KBM-7 (cell line): ENCODE measurements at regions not wholly inside any gene's neighbourhood (a gene's known extent, or its start where the extent isn't known, plus 50 kb on each side); places are given as distances from the start of the nearest gene placed in this dataset.
A peak's percentile ranks its signal among the peaks of the same experiment; 100 is the strongest.

Source experiments
- DNase-seq: peaks from one replicate; pipeline ENCODE4 v3.0.0-alpha.2; 2015
- in situ Hi-C: fragments of 300-500 bp; cut with MboI; formaldehyde crosslinking; loops from 2 replicates; pipeline ENCODE4 v1.14.3; 2020; ENCODE audit warnings: low sequenced_read_pairs, low pct_unique_long_range_greater_than_20kb, mixed read lengths

DNA sequence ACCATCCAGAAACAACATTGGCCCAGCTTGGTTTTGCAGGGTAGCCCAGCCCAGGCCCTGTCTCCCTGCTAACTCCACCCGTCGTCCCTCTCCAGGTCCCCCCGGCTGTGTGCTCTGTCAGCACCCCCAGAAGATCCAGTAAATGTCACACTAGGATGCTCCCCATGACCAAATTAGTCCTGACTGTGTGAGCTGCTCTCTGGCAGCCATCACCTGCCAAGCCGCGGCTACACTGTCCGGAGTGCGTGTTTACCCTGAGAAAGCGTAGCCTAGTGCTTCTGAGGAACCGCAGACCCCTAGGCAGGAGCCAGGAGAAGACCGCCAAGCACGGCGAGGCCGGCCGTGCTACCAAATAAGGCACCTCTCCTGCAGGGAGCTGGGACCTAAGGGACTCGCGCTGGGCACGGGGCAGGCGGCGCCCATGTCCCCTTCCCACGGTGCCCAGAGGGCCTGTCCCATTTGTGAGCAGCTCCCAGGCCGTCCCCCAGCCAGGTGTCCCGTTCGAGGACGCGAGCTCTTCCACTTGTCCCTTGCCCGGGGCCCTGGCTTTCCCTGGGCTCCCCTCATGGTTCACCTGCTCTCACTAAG, 849.9 kb downstream of the RNF144A start:
- in situ Hi-C loops = no loop called here
- DNase-seq = no peak

DNA sequence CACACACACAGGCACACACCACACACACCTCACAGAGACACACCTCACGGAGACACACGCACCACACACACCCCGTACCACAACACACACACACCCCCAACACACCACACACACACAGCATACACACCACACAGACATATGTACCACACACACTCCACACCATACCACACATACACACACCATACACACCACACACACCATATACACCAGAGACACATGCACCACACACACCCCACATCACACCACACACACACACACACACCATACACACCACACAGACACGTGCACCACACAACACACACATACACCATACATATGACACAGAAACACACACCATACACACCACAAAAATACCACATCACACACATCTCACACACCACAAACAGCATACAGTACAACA, 850.7 kb downstream of the RNF144A start:
- in situ Hi-C loops = no loop called here
- DNase-seq = no peak

DNA sequence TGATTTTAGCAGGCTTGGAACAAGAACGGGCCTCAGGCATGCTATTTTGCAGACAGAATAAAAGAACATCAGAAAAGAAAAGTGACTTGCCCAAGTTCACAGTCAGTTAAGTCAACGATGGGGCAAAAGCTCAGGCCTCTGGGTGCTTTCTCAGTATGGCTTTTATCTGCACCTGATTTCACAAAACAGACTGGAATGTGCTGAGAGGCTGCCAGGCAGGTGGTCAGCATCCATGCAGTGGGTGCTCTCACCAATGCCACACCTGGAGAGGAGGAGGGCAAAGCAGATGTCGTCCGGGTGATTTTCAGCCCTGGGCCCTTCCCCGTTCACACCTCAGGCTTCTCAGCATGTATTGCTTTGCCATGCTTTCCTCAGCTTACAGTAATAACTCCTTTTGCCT, 854.6 kb downstream of the RNF144A start:
- in situ Hi-C loops = no loop called here

DNA sequence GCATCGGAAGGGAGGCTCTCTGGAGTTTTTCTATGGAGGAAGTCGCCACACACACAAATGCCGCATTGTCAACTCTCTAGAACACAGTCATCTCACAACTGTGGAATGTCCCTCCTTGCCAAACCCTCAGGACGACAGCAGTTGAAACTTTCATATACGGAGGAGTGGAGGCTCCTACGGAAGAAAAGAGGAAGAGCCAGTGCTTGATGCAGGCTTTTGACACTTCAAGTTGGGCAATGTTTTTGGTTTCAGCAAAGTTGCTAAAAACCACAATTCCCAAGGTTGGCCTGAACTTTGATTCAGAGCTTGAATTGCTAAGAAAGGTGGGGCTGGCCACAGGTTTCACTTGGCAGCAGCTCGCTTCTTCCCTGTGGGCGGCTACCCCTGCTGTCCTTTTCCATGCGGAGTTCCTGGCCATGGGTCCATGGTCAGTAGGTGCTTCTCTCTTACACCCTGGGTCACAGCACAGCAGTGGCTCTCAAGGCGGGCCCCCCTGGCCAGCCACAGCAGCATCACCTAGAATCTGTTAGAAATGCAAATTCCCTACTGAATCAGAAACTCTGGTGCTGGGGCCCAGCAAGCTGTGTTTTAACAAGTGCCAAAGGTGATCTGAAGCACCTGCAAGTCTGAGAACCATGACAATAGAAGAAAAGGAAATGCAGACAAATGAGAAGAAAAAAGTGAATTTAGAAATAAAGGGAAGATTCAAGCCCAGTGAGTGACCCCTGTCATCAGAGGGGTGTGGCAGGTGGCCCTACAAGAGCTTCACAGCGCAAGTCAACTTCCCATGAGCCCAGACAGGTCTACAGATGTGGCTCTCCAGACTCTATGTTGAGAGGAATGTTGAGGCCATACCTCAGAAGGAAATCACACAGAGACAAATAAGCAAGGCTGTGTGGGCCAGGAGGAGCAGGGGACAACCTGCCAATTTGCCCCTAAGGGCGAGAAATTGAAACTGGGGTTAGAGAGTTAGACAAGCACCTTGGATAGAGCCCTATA, 856.4 kb downstream of the RNF144A start:
- peak; percentile 80 for DNase-seq
- in situ Hi-C loops = no loop called here

More for the DNA sequence above, 854.6 kb downstream of the RNF144A start:
- no peak for DNase-seq

DNA sequence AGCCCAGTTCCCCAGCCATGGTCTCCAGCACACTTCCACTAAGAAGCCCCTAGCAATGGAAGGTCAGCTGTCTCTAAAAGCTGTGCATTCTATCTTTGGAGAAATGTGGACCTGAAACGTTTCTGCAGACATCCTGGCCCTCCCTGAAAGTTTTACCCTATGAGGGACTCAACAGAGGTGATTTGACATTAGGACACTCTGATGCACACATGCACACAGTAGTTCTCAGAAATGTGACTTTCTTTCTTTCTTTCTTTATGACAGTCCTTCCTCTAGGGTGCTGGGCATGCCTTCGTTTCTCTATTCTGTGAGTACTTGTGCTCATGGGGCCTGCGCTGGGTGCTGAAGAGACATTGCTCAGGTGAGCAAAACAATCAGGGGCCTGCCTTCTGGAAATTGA, 857.3 kb downstream of the RNF144A start:
- in situ Hi-C loops = no loop called here
- DNase-seq = no peak

DNA sequence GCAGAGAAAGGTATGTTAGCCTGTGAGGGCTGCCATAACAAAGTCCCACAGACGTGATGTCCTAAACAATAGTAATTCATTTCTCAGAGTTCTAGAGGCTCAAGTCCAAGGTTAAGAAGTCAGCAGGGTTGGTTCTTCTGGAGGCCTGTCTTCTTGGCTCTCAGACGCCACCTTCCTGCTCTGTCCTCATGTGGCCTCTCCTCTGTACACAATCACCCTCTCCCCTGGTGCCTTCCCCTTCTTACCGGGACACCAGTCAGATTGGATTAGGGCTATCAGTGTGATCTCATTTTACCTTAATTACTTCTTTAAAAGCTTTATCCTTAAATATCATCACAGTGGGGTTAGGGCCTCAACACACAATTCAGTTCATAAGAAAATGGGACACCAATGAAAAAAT, 860.5 kb downstream of the RNF144A start:
- in situ Hi-C loops = no loop called here

DNA sequence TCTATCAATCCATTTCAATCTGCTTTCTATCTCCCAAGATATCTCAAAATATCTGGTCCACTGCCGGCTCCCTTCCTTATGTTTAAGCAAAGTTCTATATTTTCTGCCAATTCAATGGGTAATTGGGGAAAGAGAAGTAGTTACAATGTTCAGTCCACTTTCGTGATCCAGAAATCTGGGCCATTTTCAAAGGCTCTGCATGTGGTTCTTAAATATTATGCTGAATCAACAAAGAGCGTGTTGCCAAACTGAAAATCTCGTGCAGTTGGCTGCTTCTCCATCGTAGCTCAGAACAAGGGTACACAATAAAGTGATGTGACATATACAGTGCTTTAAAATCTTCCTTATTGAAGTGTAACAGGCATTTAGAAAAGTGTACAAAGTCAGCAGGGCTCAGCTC, 863.1 kb downstream of the RNF144A start:
- no peak for DNase-seq
- in situ Hi-C loops = no loop called here

More for the DNA sequence above, 860.5 kb downstream of the RNF144A start:
- DNase-seq = no peak

DNA sequence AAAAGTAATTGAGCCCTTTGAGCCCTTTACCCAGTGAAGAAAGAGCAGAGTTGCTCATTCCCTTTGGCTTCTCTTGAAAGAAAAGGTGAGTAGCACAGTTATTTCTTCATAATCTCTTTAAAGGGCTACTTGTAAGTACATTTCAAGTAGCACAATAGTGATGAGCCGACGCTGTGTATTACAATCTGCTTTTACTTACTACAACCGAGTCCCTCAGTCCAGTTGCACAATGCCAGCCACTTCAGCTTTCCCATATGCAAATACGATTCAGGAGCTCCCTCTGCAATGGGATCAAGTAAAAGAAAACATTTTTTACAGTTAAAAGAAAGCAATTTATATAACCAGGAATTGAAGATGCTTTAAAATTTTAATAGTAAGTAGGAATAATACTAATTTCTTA, 868.5 kb downstream of the RNF144A start:
- no peak for DNase-seq
- in situ Hi-C loops = no loop called here

DNA sequence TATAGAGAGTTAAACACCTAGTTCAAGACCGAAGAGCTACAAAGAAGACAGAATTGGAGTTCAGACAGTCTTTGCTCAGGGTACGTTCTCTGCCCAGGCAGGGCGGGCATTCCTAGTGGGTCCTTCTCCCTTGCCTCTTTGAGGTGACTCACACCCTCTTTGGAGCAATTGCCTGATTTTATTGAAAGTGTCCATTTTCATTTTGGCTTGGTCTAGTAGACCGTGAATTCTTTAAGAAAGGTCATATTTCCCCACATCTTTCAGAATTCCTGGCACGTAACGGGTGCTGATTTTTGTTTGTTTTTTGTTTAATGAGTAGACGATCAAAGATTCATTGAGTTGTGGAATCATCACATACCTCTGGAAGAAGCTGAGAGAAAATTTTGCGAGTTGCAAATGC, 871.5 kb downstream of the RNF144A start:
- DNase-seq = no peak
- in situ Hi-C loops = no loop called here

DNA sequence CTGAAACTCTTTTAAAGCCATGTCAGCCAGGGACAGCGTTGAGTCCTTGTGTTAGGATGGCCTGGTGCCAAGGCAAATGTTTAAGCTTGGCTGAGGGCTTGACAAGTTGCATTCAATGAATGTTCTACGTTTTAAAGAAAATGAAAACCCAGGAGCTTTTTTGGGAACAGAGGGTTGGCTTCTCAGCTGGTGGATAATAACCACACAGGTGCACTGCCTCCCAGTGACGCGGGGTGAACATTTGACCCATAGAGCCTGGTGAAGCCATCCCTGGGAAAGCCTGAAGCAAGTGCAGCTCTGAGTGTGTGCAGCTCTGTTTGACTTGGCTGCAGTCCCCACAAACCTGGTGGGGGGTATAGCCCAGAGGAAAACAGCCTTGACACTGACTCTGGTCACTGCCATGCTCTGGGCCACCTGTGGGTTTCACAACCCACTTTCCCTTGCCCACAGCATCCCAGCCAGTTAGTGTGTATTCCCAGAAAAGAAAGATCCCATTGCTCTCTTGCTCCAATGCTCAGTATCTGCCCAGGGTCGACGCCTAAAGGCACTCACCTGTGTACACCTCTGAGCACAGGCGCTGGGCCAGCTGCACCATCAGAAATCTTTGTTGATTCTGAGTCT, 874.9 kb downstream of the RNF144A start:
- in situ Hi-C loops = no loop called here
- DNase-seq = no peak

DNA sequence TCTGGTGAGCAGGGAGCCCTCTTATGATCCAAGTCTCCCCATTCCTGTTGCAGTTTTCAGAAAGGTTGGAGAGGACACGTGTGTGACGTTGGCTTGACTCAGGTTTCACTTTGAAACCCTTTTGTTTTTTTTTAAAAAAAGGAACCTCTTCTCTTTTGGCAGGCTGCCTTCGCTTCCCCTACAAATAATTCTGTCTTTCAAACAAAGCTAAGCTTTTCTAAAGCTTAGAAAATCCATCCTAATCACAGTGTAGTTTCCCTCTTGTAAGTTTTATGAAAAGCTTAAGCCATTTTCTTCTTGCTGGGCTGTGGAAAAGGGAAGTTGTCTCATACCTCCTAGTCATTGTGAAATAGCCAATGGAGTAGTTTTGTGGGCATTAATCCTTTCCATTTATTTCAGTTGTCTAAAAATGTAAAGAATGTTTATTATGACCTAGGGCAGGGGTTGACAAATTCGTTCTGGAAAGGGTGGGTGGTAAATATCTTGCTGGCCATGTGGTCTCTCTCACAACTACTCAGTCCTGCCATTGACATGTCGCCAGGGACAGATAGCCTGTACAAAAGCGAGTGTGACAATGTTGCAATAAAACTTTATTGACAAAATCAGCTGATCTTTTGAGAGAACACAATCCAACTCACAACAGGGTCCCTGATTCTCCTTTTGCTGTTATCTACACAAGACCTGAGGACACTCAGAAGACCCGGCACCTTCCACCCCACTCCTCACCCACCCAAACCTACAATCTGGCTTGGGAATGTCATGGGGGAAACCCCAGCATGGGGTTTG, 878.8 kb downstream of the RNF144A start:
- in situ Hi-C loops = no loop called here
- peak; percentile 75 for DNase-seq

DNA sequence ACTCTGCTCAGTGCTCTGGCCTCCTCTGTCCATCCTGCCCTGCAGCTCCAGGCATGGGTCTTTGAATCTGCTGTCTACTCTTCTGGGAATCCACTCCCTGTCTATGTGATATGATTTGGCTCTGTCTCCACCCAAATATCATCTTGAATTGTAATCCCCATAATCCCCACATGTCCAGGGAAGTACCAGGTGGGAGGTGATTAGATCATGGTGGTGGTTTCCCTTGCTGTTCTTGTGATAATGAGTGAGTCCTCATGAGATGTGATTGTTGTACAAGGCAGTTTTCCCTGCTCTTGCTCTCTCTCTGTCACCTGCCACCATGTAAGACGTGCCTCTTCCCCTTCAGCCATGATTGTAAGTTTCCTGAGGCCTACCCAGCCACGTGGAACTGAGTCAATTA, 881.8 kb upstream of the ID2 start:
- no peak for DNase-seq
- in situ Hi-C loops = no loop called here

DNA sequence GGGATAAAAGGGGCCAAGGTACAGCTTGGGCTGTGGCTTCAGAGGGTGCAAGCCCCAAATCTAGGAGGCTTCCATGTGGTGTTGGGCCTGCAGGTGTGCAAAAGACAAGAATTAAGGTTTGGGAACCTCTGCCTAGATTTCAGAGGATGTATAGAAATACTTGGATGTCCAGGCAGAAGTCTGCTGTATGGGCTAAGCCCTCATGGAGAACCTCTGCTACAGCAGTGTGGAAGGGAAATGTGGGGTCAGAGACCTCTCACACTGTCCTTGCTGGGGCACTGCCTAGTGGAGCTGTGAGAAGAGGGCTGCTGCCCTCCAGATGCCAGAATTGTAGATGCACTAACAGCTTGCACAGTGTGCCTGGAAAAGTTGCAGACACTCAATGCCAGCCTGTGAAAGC, 880.6 kb upstream of the ID2 start:
- no peak for DNase-seq
- in situ Hi-C loops = no loop called here

DNA sequence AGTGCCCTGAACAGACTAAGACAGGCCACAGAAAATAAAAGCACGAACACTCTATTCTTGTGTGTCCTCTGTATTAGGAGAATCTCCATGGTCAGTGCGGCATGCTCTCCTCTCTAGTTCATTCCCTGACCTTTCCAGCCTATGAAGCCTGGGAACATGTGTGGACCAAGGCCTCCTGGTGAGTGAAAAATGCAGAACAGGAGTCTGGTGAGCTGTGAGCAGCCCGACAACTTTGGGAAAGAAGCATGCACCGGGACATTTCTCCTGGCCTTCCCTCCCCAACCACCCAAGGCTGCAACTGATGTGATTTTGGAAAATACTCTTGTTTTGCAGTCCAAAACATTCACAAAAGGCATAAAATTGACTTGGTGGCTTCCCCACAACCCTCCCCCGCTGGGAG, 878.3 kb upstream of the ID2 start:
- no peak for DNase-seq
- in situ Hi-C loops = no loop called here

DNA sequence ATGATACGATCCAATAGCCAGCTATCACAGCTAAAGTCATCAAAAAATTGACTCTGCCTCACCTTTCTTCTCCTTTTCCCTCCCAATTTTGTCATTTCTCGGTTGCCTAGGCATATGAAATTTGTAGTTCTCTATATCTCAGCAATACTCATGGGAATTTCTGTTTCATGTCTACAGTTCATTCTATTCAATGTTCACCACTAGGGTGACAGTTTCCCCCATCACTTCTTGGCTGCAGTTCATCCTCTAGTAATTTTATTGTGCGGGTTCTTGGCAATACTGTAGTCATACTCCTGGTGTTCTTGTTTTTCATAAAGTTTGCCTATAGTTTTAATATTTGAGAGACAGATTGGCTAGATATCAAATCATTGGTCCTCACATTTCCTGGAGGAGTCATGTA, 872.2 kb upstream of the ID2 start:
- in situ Hi-C loops = no loop called here
- no peak for DNase-seq

DNA sequence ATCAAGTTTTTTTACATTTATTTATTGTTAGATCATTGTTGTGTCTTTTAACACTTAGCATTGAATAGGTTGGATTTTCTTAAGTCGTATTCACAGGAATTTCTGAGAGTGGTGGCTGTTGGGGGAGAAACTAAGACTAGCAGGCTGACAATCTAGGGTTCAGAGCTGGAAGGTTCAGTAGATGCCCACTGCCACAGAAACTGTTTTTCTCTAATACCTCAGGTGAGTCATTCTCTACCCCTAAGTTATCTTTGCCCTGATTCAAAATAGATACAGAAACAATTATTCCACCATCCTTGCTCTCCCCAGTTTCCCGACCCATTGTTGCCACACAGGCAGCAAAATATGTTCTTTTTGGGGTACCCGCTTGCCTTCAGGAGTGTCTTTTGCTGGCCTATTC, 870.8 kb upstream of the ID2 start:
- DNase-seq = no peak
- in situ Hi-C loops = no loop called here

DNA sequence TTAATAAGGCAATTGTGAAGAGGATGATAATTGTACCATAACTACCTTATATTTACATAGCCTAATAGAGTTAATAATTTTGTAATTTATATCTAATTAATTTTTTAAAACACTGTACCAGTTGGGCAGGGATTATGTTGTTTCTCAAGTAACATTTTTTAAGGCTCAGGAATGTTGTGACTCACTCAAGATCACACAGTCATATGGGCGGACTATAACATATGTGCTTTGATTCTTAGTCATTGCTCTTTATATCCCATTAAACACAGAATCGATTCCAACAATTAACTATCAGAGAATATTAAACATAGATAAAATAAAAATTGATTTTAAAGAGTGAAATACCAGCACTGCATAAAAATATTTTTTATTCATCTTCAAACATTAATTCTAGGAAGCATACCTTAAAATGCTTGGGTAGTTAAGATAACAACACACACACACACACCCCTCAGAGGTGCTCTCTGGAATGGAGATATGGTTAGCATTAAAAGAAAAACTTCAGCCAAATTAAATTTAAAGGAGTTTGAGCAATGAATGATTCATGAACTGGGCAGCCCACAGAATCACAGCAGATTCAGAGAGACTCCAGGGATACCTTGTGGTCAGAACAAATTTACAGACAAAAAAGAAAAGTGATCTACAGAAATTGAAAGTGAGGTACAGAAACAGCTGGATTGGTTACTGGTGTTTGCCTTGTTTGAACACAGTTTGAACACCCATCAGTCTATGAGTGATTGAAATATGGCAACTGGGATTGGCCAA, 869.4 kb upstream of the ID2 start:
- in situ Hi-C loops = no loop called here

DNA sequence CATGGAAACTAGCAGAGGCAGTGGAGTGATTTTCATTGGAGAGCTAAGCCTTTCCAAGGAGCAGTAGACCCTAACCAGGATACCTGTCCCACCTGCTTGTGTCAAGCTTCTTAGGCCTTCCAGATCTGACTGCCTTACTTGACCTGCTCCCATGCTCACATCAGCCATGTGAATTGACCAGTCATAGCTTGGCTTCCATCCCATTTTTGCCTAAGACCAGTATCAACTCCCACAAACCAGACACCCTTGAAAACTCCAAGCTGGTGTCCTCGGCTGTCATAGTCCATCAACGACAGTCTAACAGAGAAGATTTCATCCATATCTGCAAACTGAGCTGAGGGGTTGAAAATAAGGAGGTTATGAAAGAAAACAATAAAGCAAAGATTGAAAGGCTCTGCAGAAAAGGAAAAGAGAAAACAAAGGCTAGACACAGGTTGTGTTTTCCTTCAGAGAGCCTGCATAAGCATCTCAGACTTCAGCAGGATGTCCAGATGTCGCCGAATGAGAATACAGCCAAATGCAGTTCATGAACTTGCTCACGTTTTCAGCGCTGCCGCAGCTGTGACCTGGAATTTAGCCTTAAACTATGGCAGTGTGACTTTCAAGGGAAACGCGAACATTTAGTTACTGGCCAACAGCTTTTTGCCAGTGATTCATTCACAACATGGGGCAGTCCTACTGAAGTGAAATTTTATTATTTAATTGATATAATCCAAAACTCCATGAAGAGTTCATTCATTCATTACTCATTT, 868.1 kb upstream of the ID2 start:
- DNase-seq = no peak
- in situ Hi-C loops = no loop called here

More for the DNA sequence above, 869.4 kb upstream of the ID2 start:
- DNase-seq = no peak
